Pons (tissue), 1 donor: ENCODE measurements at regions not wholly inside any gene's neighbourhood (a gene's known extent, or its start where the extent isn't known, plus 50 kb on each side); places are given as distances from the start of the nearest gene placed in this dataset.
A peak's percentile ranks its signal among the peaks of the same experiment; 100 is the strongest.

Experiments
- DNase-seq: peaks from one replicate; pipeline ENCODE4 v3.0.0-alpha.2; 2016; ENCODE audit warnings: low spot score

DNA sequence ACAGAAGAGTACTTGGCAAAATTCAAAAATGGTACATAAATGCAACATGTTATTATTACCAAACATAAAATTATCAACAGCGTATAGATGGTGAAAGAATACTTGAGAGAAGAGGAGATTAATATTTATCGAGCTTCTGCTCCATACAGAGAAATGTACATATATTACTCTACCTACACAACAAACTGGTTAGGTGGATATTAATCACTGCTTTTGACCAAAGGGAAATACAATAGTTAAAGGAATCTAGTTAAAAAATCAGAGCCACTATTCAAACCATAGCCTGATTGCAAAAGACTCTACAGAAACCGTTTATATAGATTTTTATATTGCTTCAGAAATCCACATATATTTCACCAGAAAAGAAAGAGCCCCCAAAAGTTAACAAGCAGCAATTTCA is 379.3 kb upstream of the PRMT6 start:
- no peak for DNase-seq

DNA sequence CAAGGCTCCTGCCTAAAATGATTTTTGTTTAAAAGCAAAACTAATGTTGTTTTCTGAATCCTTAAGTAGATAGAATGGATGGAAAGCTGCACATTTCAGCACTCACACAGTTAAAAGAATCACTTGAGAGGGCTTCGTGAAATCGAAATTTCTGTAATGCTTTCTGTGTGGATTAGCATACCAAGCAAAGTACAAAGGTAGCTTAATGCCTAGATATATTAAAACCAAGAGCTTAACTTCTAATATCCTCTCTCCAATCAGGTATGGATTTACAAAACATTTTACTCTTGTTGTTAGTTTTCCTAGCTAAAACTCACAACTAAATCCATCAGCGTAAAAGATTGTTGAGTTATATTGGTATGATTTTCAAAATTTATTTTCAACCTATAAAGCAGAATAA is 378.8 kb upstream of the PRMT6 start:
- no peak for DNase-seq

DNA sequence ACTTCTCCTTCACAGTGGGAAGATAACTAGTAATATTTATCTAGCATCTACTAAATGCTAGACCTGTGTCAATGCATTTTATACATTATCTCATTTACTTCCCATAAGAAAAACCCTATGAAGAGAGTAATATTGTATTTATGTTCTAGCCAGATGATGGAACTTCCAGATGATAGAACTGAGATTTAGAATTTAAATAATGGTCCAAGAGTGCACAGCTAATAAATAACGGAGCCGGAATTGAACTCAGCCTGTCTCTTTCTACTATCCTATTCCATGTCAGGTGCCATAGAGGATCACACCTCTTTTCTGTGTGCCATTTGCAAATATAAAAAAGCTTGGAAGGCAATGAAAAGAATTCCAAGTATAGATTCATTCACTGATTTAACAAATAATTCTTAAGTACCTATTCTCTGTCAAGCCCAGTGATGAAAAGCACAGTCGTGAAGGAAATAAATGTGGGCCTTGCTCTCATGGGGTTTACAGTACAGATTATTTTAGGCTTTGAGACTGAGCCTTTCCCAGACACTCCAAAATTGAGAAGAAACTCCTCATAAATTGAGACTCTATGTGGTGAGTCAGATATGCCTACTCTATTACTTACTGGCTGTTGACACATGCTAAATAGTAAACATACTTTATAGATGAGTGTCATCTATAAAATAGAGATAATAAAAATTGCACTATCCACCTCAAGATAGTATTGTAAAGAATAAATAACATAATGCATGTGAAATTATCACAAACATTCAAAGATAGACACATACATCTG is 378.0 kb upstream of the PRMT6 start:
- no peak for DNase-seq

- DNase-seq = no peak
Observed at GRCh38 chr1:106680216-106680615, 376.3 kb upstream of the PRMT6 start.

DNA sequence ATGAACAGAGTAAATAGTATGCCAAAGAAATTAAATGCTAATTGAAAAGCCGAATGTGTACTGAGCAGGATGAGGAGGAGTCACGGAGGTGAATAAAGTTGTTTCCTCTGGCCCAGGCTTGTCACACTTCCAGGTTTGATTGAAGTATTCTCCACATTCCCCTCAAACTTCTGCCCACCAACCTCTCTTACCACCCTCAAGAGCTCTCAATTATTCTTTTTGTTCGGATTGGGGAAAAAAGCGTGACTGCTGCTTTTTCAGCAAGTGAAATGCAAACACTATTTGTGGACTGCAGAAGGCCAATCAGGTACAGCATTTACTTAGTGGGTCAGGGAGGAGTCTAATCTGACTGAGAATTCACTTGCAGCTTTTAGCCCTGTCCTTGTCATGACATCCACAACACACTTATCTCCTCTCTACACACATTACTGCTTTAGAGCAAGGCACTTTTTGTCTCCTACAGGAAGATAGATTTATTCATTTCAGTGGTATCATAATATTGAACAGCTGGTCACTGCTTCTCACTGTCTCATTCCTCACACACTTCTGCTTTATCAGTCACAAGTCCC is 375.6 kb upstream of the PRMT6 start:
- no peak for DNase-seq

- DNase-seq = no peak
Observed at GRCh38 chr1:106681939-106682522, 374.4 kb upstream of the PRMT6 start.

GRCh38 chr1:106688446-106688845 is 368.0 kb upstream of the PRMT6 start:
- DNase-seq = no peak

DNA sequence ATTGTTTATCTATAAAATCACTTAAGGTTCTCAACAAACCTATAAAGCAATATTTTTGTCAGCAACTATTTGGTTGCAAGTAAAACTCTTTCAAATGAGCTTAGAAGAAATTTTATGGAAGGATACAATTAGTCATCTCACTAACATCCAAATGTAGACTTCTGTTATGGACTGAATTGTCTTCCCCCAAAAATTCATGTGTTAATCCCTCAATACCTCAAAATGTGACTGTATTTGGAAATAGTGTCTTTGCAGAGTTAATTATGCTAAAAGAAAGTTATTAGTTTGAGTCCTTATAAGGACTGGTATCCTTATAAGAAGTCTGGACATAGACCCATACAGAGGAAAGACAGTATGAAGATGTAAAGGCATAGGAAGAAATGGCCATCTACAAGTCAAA is 357.8 kb upstream of the PRMT6 start:
- no peak for DNase-seq

DNA sequence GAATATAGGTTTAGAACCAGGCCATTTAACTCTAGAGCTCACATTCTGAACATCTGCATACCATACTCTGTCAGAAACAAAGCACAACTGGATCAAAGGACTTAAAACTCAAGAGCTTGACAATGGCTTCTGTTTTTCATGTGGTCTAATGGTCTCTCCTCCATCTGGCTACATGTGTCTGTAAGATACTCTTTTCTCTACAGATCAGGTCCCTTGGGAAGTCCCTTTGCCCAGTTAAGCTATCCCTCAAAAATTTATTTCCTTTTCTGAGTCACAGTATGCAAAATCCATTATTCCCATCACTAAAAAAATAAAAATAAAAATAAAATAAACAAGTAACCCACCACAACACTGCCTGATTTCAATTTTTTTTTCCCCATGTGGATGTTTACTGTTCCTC is 357.0 kb upstream of the PRMT6 start:
- DNase-seq = no peak

GRCh38 chr1:106700211-106700610 is 356.3 kb upstream of the PRMT6 start:
- DNase-seq = no peak

- no peak for DNase-seq
Observed at GRCh38 chr1:106705971-106706370, 350.5 kb upstream of the PRMT6 start.

DNA sequence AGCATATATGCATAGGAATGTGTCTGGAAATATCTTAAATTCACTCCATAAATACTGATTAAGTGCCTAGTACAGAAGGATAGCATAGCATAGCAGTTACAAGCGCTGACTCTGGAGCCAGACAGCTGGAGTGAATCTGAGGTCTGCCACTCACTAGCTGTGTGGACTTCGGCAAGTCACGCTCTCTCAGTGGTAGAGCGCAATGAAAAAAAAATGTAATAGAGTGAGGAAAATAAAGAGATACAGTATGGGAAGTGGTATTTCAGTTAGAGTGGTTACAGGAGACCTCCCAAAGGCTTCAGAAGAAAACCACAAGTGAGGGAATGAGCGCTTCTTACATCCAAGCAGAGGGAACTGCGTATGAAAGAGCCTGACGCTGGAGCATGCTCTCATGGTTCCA is 338.9 kb upstream of the PRMT6 start:
- no peak for DNase-seq

DNA sequence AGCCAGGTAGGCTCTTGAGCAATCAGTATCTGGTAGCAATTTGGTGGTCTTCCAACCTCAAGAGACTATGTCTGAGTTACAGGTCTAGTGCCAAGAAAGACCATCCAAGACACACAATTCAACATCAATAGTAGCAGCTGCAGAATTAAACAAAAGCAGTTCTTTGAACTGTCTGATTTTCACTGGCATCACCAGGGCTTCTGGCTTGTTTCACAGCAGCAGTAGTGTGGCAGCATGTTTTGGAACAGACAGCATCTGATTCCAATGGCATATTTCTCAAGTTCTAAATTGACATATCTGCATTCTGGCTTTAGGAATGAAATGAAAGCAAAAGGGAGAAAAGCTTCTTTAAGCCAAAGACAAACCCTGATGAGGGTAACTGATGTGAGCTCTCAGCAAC is 334.7 kb upstream of the PRMT6 start:
- peak; percentile 21 for DNase-seq

GRCh38 chr1:106722466-106722865 is 334.0 kb upstream of the PRMT6 start:
- no peak for DNase-seq

- peak; percentile 60 for DNase-seq
Observed at GRCh38 chr1:106727171-106727570, 329.3 kb upstream of the PRMT6 start.

- no peak for DNase-seq
Observed at GRCh38 chr1:106746448-106747085, 309.9 kb upstream of the PRMT6 start.

DNA sequence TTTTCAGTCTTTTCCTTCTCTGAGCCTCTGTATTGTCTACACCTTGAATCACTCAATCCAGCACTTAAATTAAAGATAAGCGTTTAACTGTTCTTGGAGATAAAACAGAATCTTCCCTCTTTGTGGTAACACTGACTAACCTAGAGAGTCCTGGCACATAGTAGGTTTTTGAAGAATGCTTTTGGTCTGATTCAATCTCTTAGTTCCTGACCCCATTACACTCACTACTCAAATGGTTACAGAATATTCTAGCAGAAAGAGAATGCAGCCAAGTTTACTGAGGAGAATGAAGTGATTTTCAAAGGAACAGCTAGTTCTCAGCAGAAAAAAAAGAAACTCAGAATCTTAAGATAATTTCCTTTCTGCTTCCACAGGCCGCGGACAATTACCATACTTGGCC is 309.2 kb upstream of the PRMT6 start:
- DNase-seq = no peak

GRCh38 chr1:106747791-106748190 is 308.7 kb upstream of the PRMT6 start:
- no peak for DNase-seq

GRCh38 chr1:106748606-106749005 is 307.9 kb upstream of the PRMT6 start:
- DNase-seq = no peak

- DNase-seq = no peak
Observed at GRCh38 chr1:106749491-106749890, 307.0 kb upstream of the PRMT6 start.

DNA sequence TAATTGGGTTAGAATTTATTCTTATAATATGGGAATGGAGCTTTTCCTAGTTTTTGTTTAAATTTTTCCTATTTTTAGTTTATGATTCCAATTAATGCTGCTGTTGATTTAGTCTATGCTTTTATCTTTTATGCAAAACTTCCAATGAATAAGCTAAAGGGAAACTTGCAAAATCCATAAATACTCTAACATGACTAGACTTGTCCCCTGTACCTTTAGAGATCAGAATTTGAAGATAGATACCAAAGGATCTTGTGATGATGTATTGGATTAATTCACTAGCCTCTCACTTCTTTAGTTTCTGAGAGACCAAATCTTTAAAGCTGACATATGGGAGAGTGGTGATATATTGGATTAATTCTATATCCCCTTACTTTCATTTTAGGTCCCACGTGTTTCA is 306.6 kb upstream of the PRMT6 start:
- no peak for DNase-seq

GRCh38 chr1:106751002-106751401 is 305.5 kb upstream of the PRMT6 start:
- no peak for DNase-seq

GRCh38 chr1:106753066-106753465 is 303.4 kb upstream of the PRMT6 start:
- no peak for DNase-seq
